GM21423 (cell line): ENCODE measurements at regions not wholly inside any gene's neighbourhood (a gene's known extent, or its start where the extent isn't known, plus 50 kb on each side); places are given as distances from the start of the nearest gene placed in this dataset.
"Not testable (repeated sequence)": the region's sequence is repeated elsewhere in the genome, so short reads cannot be mapped to it uniquely, and the experiment has no call there.

Experiments
- ATAC-seq: cut with Tn5 transposase; IDR thresholded peaks from one replicate; pipeline ENCODE4 v1.9.1; 2021; ENCODE audit warnings: mild to moderate bottlenecking, moderate library complexity; ENCODE audit not compliant: unreplicated experiment

GRCh38 chr22:48936391-48936790 is 891.3 kb downstream of the BRD1 start:
- ATAC-seq, result no peak

- ATAC-seq, result no peak
Observed at GRCh38 chr22:48934446-48934845, 893.2 kb downstream of the BRD1 start.

GRCh38 chr22:48931452-48931851 is 896.2 kb downstream of the BRD1 start:
- no peak for ATAC-seq

GRCh38 chr22:48929276-48929790 is 898.3 kb downstream of the BRD1 start:
- no peak for ATAC-seq

- no peak for ATAC-seq
Observed at GRCh38 chr22:48927591-48927990, 900.1 kb downstream of the BRD1 start.

- ATAC-seq, result no peak
Observed at GRCh38 chr22:48926643-48927042, 901.0 kb downstream of the BRD1 start.

GRCh38 chr22:48926136-48926535 is 901.5 kb downstream of the BRD1 start:
- ATAC-seq, result no peak

GRCh38 chr22:48925450-48925849 is 902.2 kb downstream of the BRD1 start:
- ATAC-seq, result no peak

GRCh38 chr22:48923996-48924395 is 903.7 kb downstream of the BRD1 start:
- no peak for ATAC-seq

GRCh38 chr22:48923165-48923865 is 904.4 kb downstream of the BRD1 start:
- no peak for ATAC-seq

- ATAC-seq, result no peak
Observed at GRCh38 chr22:48921411-48921903, 906.2 kb downstream of the BRD1 start.

GRCh38 chr22:48920776-48921241 is 906.9 kb downstream of the BRD1 start:
- ATAC-seq, result no peak

GRCh38 chr22:48919851-48920589 is 907.7 kb downstream of the BRD1 start:
- no peak for ATAC-seq

- no peak for ATAC-seq
Observed at GRCh38 chr22:48919187-48919590, 908.5 kb downstream of the BRD1 start.

GRCh38 chr22:48918585-48919186 is 909.0 kb downstream of the BRD1 start:
- ATAC-seq, result no peak

GRCh38 chr22:48912356-48913066 is 915.2 kb downstream of the BRD1 start:
- not testable (repeated sequence) for ATAC-seq

GRCh38 chr22:48911647-48912046 is 916.0 kb downstream of the BRD1 start:
- not testable (repeated sequence) for ATAC-seq

- ATAC-seq, result not testable (repeated sequence)
Observed at GRCh38 chr22:48911067-48911466, 916.6 kb downstream of the BRD1 start.

- ATAC-seq, result no peak
Observed at GRCh38 chr22:48908547-48908946, 919.1 kb downstream of the BRD1 start.

- ATAC-seq, result no peak
Observed at GRCh38 chr22:48907591-48907990, 920.1 kb downstream of the BRD1 start.
